Lower leg skin (tissue), 3 donors: ENCODE measurements at regions not wholly inside any gene's neighbourhood (a gene's known extent, or its start where the extent isn't known, plus 50 kb on each side); places are given as distances from the start of the nearest gene placed in this dataset.

Source experiments
- POLR2A ChIP-seq, 2 donors: fragments of 450-650 bp; IDR thresholded peaks; one replicate each; pipeline ENCODE4 v1.6.1; 2016 to 2017; ENCODE audit warnings: antibody characterized with exemption in 2 of 2, mild to moderate bottlenecking in 1 of 2, moderate library complexity in 1 of 2
- TF ChIP-seq, protein P1 (sequence below), 3 donors: fragments of 450-650 bp; IDR thresholded peaks; one replicate each; pipeline ENCODE4 v1.5.1; 2016; ENCODE audit warnings: antibody characterized with exemption in 3 of 3, mild to moderate bottlenecking in 3 of 3, moderate library complexity in 2 of 3

DNA sequence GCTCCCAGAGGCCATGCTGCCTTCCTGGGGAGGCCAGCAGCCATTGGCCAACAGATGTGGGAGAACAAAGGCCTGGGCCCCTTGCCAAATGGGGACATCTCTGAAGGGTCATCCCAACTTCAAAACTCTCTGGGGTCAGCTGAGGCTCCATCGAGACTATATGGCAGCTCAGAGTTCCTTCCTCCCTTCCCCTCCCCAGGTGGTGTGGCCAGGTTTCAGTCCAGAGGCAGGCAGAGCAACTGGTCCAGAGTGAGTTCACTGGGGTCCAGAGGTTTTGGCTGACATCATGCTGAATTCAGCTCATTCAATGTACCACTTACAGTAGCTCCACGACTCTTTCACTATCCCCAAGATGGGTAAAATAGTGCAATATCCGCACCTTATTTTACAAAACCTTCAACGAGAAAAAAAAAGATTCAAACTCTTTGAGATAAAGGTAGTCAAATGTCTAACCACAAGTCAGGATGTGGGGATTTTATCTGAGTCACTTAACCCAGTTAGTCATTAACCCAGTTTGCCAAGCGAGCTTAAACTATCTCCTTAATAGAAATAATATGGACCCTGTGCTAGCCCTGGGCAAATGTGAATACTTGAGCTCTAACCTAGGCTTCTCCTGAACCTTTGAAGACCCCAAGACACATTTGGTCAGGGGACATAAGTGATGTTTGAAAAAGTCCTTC, 108.4 kb upstream of the PLEKHG1 start:
- TF ChIP-seq, protein P1, sequence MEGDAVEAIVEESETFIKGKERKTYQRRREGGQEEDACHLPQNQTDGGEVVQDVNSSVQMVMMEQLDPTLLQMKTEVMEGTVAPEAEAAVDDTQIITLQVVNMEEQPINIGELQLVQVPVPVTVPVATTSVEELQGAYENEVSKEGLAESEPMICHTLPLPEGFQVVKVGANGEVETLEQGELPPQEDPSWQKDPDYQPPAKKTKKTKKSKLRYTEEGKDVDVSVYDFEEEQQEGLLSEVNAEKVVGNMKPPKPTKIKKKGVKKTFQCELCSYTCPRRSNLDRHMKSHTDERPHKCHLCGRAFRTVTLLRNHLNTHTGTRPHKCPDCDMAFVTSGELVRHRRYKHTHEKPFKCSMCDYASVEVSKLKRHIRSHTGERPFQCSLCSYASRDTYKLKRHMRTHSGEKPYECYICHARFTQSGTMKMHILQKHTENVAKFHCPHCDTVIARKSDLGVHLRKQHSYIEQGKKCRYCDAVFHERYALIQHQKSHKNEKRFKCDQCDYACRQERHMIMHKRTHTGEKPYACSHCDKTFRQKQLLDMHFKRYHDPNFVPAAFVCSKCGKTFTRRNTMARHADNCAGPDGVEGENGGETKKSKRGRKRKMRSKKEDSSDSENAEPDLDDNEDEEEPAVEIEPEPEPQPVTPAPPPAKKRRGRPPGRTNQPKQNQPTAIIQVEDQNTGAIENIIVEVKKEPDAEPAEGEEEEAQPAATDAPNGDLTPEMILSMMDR (IDR thresholded peaks at IDR 0.05) = no peak
- TF ChIP-seq POLR2A (IDR thresholded peaks at IDR 0.05) = no peak
